GM19372 (cell line): ENCODE measurements at regions not wholly inside any gene's neighbourhood (a gene's known extent, or its start where the extent isn't known, plus 50 kb on each side); places are given as distances from the start of the nearest gene placed in this dataset.

Experiments
- ATAC-seq: cut with Tn5 transposase; IDR thresholded peaks from one replicate; pipeline ENCODE4 v1.9.1; 2021; ENCODE audit warnings: mild to moderate bottlenecking, low read depth, moderate library complexity; ENCODE audit not compliant: unreplicated experiment

DNA sequence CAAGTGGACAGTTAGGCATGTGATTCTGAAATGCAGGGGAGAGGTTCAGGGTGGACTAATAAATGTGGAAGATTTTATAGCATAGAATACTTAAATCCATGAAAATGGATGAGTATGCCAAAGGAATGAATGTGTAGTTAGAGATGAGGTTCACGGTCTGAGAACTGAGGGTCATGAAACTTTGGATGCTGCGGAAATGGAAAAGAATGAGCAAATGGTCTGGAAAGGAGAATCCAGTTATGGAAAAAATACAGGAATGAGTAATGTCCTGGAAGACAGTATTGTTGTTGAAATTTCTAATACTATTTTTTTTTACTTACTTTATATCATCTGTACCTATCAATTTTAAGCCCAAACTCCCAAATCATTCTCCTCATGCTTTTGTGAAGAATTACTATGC is 2369.4 kb downstream of the MAT2B start:
- no peak for ATAC-seq

- no peak for ATAC-seq
Measured at GRCh38 chr5:165876538-165876937, 2371.1 kb downstream of the MAT2B start.

GRCh38 chr5:165877475-165877874 is 2372.1 kb downstream of the MAT2B start:
- ATAC-seq: no peak

DNA sequence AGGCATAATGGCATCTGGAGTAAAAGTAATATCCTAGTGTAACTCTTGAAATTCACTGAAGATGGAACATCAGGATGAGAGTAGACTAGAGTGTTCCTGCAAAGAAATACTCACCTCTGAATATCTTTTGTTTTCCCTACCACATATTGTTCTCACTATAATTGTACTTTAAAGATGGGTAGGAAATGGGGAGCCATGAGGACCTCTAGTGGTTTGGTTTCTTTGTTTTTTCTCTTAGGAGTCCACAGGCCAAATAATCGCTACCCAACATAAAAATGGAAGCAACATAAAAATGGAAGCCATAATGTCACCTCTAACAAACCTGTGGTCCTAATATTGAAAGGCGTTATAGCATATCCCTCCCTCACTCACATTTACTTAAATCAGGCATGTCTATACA is 2375.8 kb downstream of the MAT2B start:
- ATAC-seq: no peak

GRCh38 chr5:165882099-165882498 is 2376.7 kb downstream of the MAT2B start:
- ATAC-seq: no peak

GRCh38 chr5:165885623-165886350 is 2380.4 kb downstream of the MAT2B start:
- no peak for ATAC-seq

DNA sequence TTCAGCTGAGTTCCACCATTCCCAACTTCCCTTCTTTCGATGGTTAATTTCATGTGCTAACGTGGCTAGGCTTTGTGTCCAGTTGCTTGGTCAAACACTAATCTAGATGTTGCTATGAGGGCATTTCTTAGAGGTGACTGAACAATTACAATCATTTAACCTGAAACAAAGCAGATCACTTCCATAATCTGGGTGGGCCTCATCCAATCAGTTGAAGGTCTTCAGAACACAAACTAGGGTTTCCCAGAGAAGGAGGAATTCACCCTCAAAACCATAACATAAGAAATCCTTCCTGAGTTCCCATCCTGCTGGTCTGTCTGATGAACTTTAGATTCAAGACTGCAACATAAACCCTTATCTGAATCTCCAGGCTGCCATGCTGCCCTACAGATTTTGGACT is 2381.7 kb downstream of the MAT2B start:
- ATAC-seq: no peak

- ATAC-seq: no peak
Measured at GRCh38 chr5:165892383-165892782, 2387.0 kb downstream of the MAT2B start.

DNA sequence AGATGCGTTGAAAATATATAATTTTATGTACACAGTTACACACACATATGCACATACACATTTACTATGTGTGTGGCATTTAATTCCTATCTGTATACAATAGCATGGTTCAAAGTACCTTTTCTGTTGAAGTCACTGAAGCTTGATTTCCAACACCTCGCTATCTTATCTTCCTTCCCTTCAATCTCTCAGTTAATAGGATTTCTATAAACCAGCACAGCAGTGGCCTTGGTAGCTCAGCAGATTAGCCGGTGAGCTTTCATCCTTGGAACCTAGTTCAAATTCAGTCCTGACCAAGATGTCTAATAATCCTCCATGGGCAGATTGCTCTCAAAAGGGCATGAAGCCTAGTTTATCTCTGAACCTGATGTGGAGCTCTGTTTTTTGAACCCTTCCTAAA is 2389.5 kb downstream of the MAT2B start:
- no peak for ATAC-seq

GRCh38 chr5:165903835-165904234 is 2387.6 kb upstream of the WWC1 start:
- no peak for ATAC-seq

DNA sequence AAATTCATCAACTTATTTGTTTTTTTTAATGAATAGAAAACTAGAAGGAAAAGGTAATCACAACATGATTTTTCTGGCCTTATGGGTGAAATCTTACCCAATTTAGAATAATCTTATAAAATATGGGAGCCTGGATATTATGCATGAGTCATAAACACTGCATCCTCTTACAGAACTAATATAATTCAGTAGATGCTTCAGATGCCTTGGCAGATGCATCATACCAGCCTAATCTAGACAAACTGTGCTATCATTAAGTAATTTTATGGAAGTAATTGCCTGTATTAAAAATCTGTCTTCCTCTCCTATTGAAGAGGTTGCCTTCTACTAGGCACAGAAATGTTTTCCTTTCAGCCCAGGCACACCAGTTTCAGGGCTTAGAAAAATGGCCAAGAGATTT is 2384.6 kb upstream of the WWC1 start:
- no peak for ATAC-seq

DNA sequence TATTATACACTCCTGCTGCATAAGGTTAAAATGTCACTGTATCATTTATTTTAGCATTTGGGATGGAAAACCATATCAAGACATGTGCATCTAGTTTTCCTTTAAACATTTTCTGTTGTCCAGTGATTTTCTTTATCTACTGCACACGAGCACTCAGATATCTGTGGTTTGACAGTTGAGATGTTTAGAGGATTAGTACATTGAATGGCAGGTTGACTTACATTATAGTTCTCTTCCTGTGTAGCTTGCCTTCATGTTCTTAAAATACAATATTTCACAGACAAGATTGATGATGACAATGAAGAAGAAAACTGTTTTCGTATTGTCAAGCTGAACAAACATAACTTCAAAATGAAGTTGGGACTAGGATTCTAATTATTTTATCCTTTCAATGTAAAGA is 2378.4 kb upstream of the WWC1 start:
- ATAC-seq: no peak

GRCh38 chr5:165914456-165914855 is 2377.0 kb upstream of the WWC1 start:
- no peak for ATAC-seq

- no peak for ATAC-seq
Measured at GRCh38 chr5:165919196-165919595, 2372.2 kb upstream of the WWC1 start.

DNA sequence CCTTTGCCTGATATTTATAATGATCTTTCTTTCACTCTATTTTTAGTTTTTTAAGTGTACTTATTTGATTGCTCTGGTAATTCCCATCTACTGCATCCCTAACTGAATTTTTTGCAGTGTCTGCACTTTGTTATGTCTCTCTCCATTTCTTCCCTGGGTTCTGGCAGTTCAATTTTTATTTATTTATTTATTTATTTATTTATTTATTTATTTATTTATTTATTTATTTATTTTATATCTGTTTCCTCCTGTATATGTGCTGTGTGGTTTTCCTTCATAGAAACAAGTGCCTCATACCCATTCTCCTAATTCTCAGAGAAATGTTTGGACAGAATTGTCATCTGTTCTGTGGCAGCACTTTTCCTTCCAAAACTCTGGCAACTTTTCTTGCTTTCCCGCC is 2370.8 kb upstream of the WWC1 start:
- no peak for ATAC-seq

- no peak for ATAC-seq
Measured at GRCh38 chr5:165928971-165929370, 2362.5 kb upstream of the WWC1 start.

DNA sequence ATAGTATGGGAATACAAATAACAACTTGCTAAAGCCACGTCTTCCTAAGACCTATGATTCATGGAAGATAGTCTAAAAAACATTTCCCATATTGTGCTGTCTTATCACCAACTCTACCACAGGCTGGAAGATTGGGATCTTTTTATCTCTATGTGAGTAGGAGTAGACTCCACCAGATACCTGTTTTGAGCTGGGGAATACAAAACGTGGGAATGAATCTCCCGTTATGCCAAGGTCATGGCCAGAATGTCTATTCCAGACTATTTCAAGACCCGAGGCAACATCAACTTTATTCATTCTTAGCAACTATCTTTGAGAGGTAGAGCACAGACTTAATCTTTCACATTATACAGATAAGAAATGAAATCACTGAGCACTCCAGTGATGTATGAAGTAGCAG is 2350.9 kb upstream of the WWC1 start:
- ATAC-seq: no peak

DNA sequence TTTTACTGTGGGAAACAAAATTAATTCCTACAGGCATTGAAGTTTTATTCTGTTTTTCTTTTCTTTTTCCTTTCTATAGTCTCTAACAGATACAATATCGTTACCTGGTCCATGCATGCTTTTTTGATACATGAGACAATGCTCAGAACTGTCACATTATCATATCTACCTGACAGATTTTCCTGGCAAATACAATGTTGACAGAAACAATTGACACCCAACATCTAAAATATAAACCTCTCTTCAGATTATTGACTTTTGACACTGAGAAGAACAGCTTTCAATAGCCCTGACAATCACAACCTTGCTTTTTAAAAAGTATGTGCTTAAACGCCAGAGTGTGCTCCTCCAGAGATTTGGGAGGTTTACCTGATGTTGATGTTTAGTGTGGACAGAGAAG is 2334.6 kb upstream of the WWC1 start:
- no peak for ATAC-seq

DNA sequence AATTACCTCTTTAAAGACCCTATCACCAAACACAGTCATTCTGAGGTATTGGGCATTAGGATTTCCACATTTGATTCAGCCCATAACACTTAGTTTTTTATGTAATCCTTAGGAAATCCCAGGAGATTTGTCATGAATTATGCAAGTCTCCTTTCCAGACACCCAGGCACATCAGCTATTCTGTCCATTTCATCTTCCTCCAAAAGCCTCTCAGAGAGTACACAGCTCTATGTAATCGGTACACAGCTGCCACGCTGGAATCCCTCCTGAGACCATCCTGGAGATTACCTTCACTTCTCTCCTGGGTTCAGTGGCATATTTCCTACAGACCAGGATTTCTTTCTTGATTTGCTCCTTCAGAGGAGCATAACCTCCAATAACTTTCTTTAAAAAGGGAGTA is 2309.8 kb upstream of the WWC1 start:
- ATAC-seq: no peak

DNA sequence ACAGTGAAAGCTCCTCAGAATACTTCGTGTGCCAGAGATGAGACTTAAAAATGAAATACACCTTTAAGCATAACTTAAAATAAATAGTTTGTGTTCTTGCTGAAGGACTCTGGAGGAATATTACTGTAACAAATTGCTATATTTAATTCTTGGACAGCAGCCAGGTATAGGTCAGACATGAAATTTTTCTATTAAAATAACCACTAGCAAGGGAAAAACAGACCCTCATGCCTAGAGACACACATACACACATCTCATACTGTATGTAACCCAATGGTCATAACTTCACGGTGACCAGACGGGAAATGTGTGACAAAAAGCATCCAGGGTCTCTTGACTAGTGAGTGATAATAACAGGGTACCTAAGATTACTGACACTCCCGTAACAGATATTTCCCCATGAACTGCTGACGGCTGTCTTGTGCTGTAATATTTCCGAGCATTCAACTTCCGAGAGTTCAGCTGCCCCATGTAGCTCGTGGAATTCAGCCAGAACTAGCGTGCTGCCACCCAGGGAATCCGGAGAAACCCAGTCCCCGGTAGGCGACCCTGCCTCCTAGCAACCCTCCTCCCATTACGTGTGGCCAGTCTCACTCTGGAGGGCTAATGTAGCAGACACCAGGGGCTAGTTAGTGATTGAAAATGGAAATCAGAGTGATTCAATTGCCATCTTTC is 2295.1 kb upstream of the WWC1 start:
- no peak for ATAC-seq

- no peak for ATAC-seq
Measured at GRCh38 chr5:165999693-166000320, 2291.6 kb upstream of the WWC1 start.

GRCh38 chr5:166004006-166004405 is 2287.4 kb upstream of the WWC1 start:
- no peak for ATAC-seq
